K562 (cell line): ENCODE measurements at regions not wholly inside any gene's neighbourhood (a gene's known extent, or its start where the extent isn't known, plus 50 kb on each side); places are given as distances from the start of the nearest gene placed in this dataset.

Experiments
- ETS2 ChIP-seq: IDR thresholded peaks from 2 replicates; pipeline ENCODE4 v1.6.1; 2016; ENCODE audit warnings: borderline replicate concordance, missing genetic modification characterization, mild to moderate bottlenecking, moderate library complexity, missing compliant biosample characterization; ENCODE audit not compliant: poor library complexity, severe bottlenecking
- ETV6 ChIP-seq, 3 experiments: fragments of 150-350 bp in 1 of 3; sonication (generic) in 1 of 3; formaldehyde crosslinking in 1 of 3; IDR thresholded peaks; 2 replicates each; pipeline versions ENCODE4 v1.6.1 to v1.8.0; 2014 to 2022; ENCODE audit warnings: borderline replicate concordance in 2 of 3, low read depth in 2 of 3, antibody characterized with exemption in 1 of 3, low read length in 1 of 3, mild to moderate bottlenecking in 1 of 3, missing genetic modification reagents in 1 of 3
- IRF9 ChIP-seq: fragments of 450-650 bp; IDR thresholded peaks from 2 replicates; pipeline ENCODE4 v1.6.1; 2016; ENCODE audit warnings: missing biosample characterization, missing genetic modification characterization
- MCM5 ChIP-seq: fragments of 450-650 bp; IDR thresholded peaks from 2 replicates; pipeline ENCODE4 v1.6.1; 2016; ENCODE audit warnings: low read depth
- NCOA4 ChIP-seq: fragments of 450-650 bp; IDR thresholded peaks from 2 replicates; pipeline ENCODE4 v1.6.1; 2018; ENCODE audit warnings: mild to moderate bottlenecking; ENCODE audit not compliant: partially characterized antibody
- NFRKB ChIP-seq: fragments of 450-650 bp; IDR thresholded peaks from 2 replicates; pipeline ENCODE4 v1.6.1; 2016; ENCODE audit warnings: low read depth
- TRIM25 ChIP-seq: fragments of 450-650 bp; IDR thresholded peaks from 2 replicates; pipeline ENCODE4 v1.7.0; 2016; ENCODE audit warnings: borderline replicate concordance
- ZFPM2 ChIP-seq: fragments of 250-450 bp; sonication (Bioruptor Pico); IDR thresholded peaks from 2 replicates; pipeline ENCODE4 v1.5.1; 2022; ENCODE audit warnings: mild to moderate bottlenecking
- ZNF274 ChIP-seq: IDR thresholded peaks from 2 replicates; pipeline ENCODE4 v1.6.1; 2011; ENCODE audit warnings: low read depth, mild to moderate bottlenecking, low read length, moderate library complexity, borderline replicate concordance
- ZNF408 ChIP-seq: fragments of 250-450 bp; sonication (Bioruptor Pico); IDR thresholded peaks from 2 replicates; pipeline ENCODE4 v1.4.0; 2020; ENCODE audit warnings: low read depth, mild to moderate bottlenecking, moderate library complexity
- ZNF639 ChIP-seq, 2 experiments: fragments of 200-800 bp in 1 of 2; sonication (Bioruptor generic) in 1 of 2; sonication (generic) in 1 of 2; formaldehyde crosslinking in 1 of 2; IDR thresholded peaks in 1 of 2; conservative IDR thresholded peaks in 1 of 2; 2 replicates each; pipeline versions ENCODE4 v1.5.0 to v1.6.1; 2016 to 2020; ENCODE audit warnings: missing compliant biosample characterization in 1 of 2, missing genetic modification characterization in 1 of 2, missing genetic modification reagents in 1 of 2
- TF ChIP-seq, protein P1 (sequence below): fragments of 450-650 bp; formaldehyde crosslinking; conservative IDR thresholded peaks from 2 replicates; pipeline ENCODE4 v1.4.0; 2022; ENCODE audit warnings: mild to moderate bottlenecking, missing genetic modification characterization
- TF ChIP-seq, protein P2 (sequence below): fragments of 150-350 bp; IDR thresholded peaks from 2 replicates; pipeline ENCODE4 v1.6.1; 2014; ENCODE audit warnings: low read depth, mild to moderate bottlenecking, low read length, borderline replicate concordance
- TF ChIP-seq, protein P3 (sequence below): sonication (generic); formaldehyde crosslinking; IDR thresholded peaks from 2 replicates; pipeline ENCODE4 v1.8.1; 2023; ENCODE audit warnings: mild to moderate bottlenecking, missing genetic modification reagents

DNA sequence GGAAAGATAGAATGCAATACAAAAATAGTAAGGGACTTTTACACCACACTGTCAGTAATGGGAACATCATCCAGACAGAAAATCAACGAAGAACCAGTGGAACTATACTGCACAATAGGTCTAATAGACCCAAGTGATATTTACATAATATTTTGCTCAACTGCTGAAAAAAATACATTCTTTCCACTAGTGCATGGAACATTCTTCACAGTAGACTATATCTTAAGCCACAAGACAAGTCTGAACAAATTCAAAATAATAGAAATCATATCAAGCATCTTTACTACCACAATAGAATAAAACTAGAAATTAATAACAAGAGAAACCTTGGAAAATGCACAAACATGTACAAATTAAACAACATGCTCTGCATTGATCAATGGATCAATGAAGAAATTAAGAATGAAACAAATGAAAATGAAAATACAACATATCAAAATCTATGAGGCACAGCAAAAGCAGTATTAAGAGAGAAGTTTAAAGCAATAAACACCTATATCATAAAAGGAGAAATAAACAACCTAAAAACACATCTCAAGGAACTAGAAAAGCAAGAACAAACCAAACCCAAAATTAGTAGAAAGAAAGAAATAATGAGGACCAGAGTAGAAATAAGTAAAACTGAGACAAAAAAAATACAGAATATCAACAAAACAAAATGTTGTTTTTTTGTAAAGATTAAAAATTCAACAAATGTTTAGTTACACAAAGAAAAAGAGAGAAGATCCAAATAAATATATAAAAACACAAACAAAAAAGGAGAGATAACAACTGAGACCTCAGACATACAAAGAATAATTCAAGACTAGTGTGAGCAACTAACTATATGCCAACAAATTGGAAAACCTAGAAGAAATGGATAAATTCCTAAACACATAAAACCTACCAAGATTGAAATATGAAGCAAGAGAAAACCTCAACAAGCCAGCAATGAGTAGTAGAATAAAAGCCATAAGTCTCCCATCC is 51.5 kb upstream of the ANTXR2 start (continued):
- TF ChIP-seq ZNF639 (CRISPR knock-in tag; conservative IDR thresholded peaks at IDR 0.05 in 1 of 2, IDR thresholded peaks at IDR 0.05 in 1 of 2) (no peak), ETV6 (IDR thresholded peaks at IDR 0.05; ENCODE audit: borderline replicate concordance in 1 of 2, low read depth in 2 of 2, low read length in 1 of 2) (no peak), ETV6 (CRISPR knock-in tag; IDR thresholded peaks at IDR 0.05; ENCODE audit: borderline replicate concordance) (no peak), ETS2 (tag) (no peak), NFRKB (peak; percentile 89), TRIM25 (no peak), IRF9 (no peak), ZNF408 (CRISPR knock-in tag) (no peak), MCM5 (no peak), ZNF274 (no peak), ZFPM2 (no peak), NCOA4 (peak; percentile 23)
- TF ChIP-seq, protein P1, sequence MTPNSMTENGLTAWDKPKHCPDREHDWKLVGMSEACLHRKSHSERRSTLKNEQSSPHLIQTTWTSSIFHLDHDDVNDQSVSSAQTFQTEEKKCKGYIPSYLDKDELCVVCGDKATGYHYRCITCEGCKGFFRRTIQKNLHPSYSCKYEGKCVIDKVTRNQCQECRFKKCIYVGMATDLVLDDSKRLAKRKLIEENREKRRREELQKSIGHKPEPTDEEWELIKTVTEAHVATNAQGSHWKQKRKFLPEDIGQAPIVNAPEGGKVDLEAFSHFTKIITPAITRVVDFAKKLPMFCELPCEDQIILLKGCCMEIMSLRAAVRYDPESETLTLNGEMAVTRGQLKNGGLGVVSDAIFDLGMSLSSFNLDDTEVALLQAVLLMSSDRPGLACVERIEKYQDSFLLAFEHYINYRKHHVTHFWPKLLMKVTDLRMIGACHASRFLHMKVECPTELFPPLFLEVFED (CRISPR knock-in tag), result no peak
- TF ChIP-seq, protein P2, sequence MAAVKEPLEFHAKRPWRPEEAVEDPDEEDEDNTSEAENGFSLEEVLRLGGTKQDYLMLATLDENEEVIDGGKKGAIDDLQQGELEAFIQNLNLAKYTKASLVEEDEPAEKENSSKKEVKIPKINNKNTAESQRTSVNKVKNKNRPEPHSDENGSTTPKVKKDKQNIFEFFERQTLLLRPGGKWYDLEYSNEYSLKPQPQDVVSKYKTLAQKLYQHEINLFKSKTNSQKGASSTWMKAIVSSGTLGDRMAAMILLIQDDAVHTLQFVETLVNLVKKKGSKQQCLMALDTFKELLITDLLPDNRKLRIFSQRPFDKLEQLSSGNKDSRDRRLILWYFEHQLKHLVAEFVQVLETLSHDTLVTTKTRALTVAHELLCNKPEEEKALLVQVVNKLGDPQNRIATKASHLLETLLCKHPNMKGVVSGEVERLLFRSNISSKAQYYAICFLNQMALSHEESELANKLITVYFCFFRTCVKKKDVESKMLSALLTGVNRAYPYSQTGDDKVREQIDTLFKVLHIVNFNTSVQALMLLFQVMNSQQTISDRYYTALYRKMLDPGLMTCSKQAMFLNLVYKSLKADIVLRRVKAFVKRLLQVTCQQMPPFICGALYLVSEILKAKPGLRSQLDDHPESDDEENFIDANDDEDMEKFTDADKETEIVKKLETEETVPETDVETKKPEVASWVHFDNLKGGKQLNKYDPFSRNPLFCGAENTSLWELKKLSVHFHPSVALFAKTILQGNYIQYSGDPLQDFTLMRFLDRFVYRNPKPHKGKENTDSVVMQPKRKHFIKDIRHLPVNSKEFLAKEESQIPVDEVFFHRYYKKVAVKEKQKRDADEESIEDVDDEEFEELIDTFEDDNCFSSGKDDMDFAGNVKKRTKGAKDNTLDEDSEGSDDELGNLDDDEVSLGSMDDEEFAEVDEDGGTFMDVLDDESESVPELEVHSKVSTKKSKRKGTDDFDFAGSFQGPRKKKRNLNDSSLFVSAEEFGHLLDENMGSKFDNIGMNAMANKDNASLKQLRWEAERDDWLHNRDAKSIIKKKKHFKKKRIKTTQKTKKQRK, result no peak
- TF ChIP-seq, protein P3, sequence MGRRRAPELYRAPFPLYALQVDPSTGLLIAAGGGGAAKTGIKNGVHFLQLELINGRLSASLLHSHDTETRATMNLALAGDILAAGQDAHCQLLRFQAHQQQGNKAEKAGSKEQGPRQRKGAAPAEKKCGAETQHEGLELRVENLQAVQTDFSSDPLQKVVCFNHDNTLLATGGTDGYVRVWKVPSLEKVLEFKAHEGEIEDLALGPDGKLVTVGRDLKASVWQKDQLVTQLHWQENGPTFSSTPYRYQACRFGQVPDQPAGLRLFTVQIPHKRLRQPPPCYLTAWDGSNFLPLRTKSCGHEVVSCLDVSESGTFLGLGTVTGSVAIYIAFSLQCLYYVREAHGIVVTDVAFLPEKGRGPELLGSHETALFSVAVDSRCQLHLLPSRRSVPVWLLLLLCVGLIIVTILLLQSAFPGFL (CRISPR knock-in tag), result no peak
